Lower leg skin (tissue), 3 donors: ENCODE measurements at regions not wholly inside any gene's neighbourhood (a gene's known extent, or its start where the extent isn't known, plus 50 kb on each side); places are given as distances from the start of the nearest gene placed in this dataset.

Experiments
- CTCF ChIP-seq, 3 donors: fragments of 450-650 bp; IDR thresholded peaks; one replicate each; pipeline ENCODE4 v1.5.1; 2016; ENCODE audit warnings: antibody characterized with exemption in 3 of 3, mild to moderate bottlenecking in 3 of 3, moderate library complexity in 2 of 3
- POLR2A ChIP-seq, 2 donors: fragments of 450-650 bp; IDR thresholded peaks; one replicate each; pipeline ENCODE4 v1.6.1; 2016 to 2017; ENCODE audit warnings: antibody characterized with exemption in 2 of 2, mild to moderate bottlenecking in 1 of 2, moderate library complexity in 1 of 2

- no peak for TF ChIP-seq CTCF (IDR thresholded peaks at IDR 0.05)
- TF ChIP-seq POLR2A (IDR thresholded peaks at IDR 0.05): no peak
Observed at GRCh38 chr5:21603796-21604195, 1249.3 kb downstream of the CDH12 start.
